ENCODE measurements at regions not wholly inside any gene's neighbourhood (a gene's known extent, or its start where the extent isn't known, plus 50 kb on each side); places are given as distances from the start of the nearest gene placed in this dataset.

DNA sequence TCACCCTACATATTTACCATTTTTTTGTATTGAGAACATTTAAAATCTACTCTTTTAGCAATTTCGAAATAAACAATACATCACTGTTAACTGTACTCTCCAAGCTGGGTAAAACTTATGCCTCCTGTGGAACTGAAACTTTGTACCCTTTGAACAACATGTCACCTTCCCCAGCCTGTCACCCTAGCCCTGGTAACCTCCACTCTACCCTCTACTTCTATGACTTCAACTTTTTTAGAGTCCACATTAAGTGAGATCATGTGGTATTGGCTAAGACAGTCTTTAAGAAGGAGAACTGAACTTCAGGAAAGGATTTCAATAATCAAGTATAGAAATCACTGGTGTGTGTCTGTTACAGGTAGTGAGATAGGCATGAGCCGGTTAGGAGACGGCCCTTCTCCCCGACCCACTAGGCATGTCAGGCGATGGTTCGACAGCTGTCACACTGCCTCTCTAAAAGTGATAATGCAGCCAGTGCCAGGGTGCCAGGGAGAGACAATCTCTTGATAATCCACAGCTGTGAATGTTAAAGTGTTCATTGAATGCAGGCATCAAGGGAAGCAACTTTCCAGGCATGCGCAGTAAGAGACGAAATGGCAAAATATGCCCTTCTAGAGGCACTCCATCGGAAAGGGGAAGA is 74.6 kb upstream of the RNF152 start:
- Histone ChIP-seq H3K4me1 (no peaks in the 10 kb centered on the region), H3K9me3 (no peaks in the 10 kb centered on the region), H3K4me3 (no peak overlapping the region), H3K36me3 (ENCODE audit: insufficient read depth in 1 of 2, low read depth in 1 of 2) (no peaks in the 10 kb centered on the region), H3K27ac (no peak overlapping the region), H3K27me3 (ENCODE audit: insufficient read depth in 3 of 3, low read length in 2 of 3) (no peaks in the 10 kb centered on the region)
- DNase-seq = no peak
- intact Hi-C loops (cut with DNase I) = no loop called here
- no peak for ATAC-seq
- WGBS, 3 donors = 85 to 88% (median 87%) methylated on average over 9 of the region's 9 CpGs
- no peak for TF ChIP-seq CTCF (IDR thresholded peaks at IDR 0.05)

- no peaks in the 10 kb centered on the region for H3K36me3 ChIP-seq (ENCODE audit: insufficient read depth in 1 of 2, low read depth in 1 of 2)
- ATAC-seq (no peak), DNase-seq (no peak)
- no peak overlapping the region for H3K4me3 ChIP-seq
- intact Hi-C loops (cut with DNase I) = no loop called here
- 76 to 87% (median 83%) methylated on average over 6 of the region's 6 CpGs for WGBS, 3 donors
- no peak for TF ChIP-seq CTCF (IDR thresholded peaks at IDR 0.05)
- no peak overlapping the region for H3K27ac ChIP-seq
- H3K27me3 ChIP-seq (ENCODE audit: insufficient read depth in 3 of 3, low read length in 2 of 3) = no peaks in the 10 kb centered on the region
- no peaks in the 10 kb centered on the region for H3K9me3 ChIP-seq
- H3K4me1 ChIP-seq = no peaks in the 10 kb centered on the region
Measured at GRCh38 chr18:61965311-61965710, 72.5 kb upstream of the RNF152 start.

DNA sequence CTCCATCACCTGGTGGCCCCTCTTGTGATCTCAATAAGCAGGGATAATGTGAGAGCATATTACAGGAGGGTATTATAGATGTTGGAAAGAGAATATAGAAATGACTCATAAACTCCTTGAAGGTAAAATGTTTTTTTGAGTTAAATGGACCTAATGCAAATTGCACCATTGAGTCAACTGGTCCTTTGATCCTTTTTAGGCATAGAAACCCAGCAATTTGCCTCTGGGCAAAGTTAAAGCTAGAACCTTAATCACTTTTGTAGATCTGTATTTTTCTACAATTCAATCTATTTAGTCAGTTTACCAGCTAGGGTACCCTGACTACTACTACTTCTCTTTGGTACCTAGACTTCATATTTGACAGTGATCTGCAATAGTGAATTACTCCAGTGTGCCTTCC is 71.8 kb upstream of the RNF152 start:
- TF ChIP-seq CTCF (IDR thresholded peaks at IDR 0.05) = no peak
- no peaks in the 10 kb centered on the region for H3K36me3 ChIP-seq (ENCODE audit: insufficient read depth in 1 of 2, low read depth in 1 of 2)
- H3K27ac ChIP-seq = no peak overlapping the region
- DNase-seq (no peak), ATAC-seq (no peak)
- no peaks in the 10 kb centered on the region for H3K27me3 ChIP-seq (ENCODE audit: insufficient read depth in 3 of 3, low read length in 2 of 3)
- H3K4me3 ChIP-seq = no peak overlapping the region
- H3K4me1 ChIP-seq = no peaks in the 10 kb centered on the region
- intact Hi-C loops (cut with DNase I) = no loop called here
- H3K9me3 ChIP-seq = no peaks in the 10 kb centered on the region

- Histone ChIP-seq H3K4me3 (no peak overlapping the region), H3K36me3 (ENCODE audit: insufficient read depth in 1 of 2, low read depth in 1 of 2) (no peaks in the 10 kb centered on the region), H3K27me3 (ENCODE audit: insufficient read depth in 3 of 3, low read length in 2 of 3) (no peaks in the 10 kb centered on the region), H3K27ac (no peak overlapping the region), H3K4me1 (no peaks in the 10 kb centered on the region), H3K9me3 (no peaks in the 10 kb centered on the region)
- intact Hi-C loops (cut with DNase I) = no loop called here
- DNase-seq (no peak), ATAC-seq (no peak)
- no peak for TF ChIP-seq CTCF (IDR thresholded peaks at IDR 0.05)
- WGBS, 3 donors = 48 to 58% (median 53%) methylated on average over 1 of the region's 1 CpG
Measured at GRCh38 chr18:61963705-61964104, 70.9 kb upstream of the RNF152 start.

Measured in psoas muscle (tissue), 7 donors.